Neural cell (in vitro differentiated cells): ENCODE measurements at regions not wholly inside any gene's neighbourhood (a gene's known extent, or its start where the extent isn't known, plus 50 kb on each side); places are given as distances from the start of the nearest gene placed in this dataset.

ENCODE experiments used
- H2AFZ ChIP-seq: fragments of 200-600, 300-800 bp; sonication (generic), shearing (Covaris generic); 2 replicates; pipeline ENCODE4 v1.6.0; 2014; ENCODE audit warnings: low read depth, mild to moderate bottlenecking, antibody characterized with exemption, low read length, moderate library complexity
- H3F3A ChIP-seq: fragments of 200-600 bp; shearing (Covaris generic); 2 replicates; pipeline ENCODE4 v1.6.1; 2016; ENCODE audit warnings: mild to moderate bottlenecking, moderate library complexity, mixed read lengths, antibody characterized with exemption, low read length; ENCODE audit not compliant: insufficient read depth, poor library complexity, severe bottlenecking
- H3K27ac ChIP-seq: fragments of 200-600, 300-800 bp; sonication (generic), shearing (Covaris generic); 2 replicates; pipeline ENCODE4 v1.5.1; 2014; ENCODE audit warnings: mild to moderate bottlenecking, low read length, moderate library complexity
- H3K27me3 ChIP-seq: fragments of 300-800, 200-600 bp; sonication (generic), shearing (Covaris generic); 2 replicates; pipeline ENCODE4 v1.6.0; 2014; ENCODE audit warnings: mild to moderate bottlenecking, low read depth, low read length, moderate library complexity; ENCODE audit not compliant: insufficient read depth
- H3K36me3 ChIP-seq: fragments of 300-800, 200-600 bp; sonication (generic), shearing (Covaris generic); 2 replicates; pipeline ENCODE4 v1.5.1; 2014; ENCODE audit warnings: mild to moderate bottlenecking, antibody characterized with exemption, low read length, moderate library complexity; ENCODE audit not compliant: insufficient read depth
- H3K4me2 ChIP-seq: fragments of 300-800, 200-600 bp; sonication (generic), shearing (Covaris generic); 2 replicates; pipeline ENCODE4 v1.6.0; 2014; ENCODE audit warnings: mild to moderate bottlenecking, low read length
- H3K4me3 ChIP-seq: fragments of 300-800, 200-600 bp; sonication (generic), shearing (Covaris generic); 2 replicates; pipeline ENCODE4 v1.5.1; 2014; ENCODE audit warnings: mild to moderate bottlenecking, low read length, moderate library complexity
- H3K79me2 ChIP-seq: fragments of 200-600 bp; shearing (Covaris generic); replicated peaks from 2 replicates; pipeline ENCODE4 v1.6.0; 2014; ENCODE audit warnings: mild to moderate bottlenecking, low read length, moderate library complexity; ENCODE audit not compliant: insufficient read depth
- H3K9ac ChIP-seq: fragments of 300-800, 200-600 bp; sonication (generic), shearing (Covaris generic); 2 replicates; pipeline ENCODE4 v1.6.1; 2016; ENCODE audit warnings: mild to moderate bottlenecking, low read length, mixed read lengths
- H3K9me2 ChIP-seq: fragments of 200-600 bp; shearing (Covaris generic); 2 replicates; pipeline ENCODE4 v1.6.1; 2016; ENCODE audit warnings: mild to moderate bottlenecking, low read length, mixed read lengths; ENCODE audit not compliant: insufficient read depth
- H3K9me3 ChIP-seq: fragments of 200-600, 300-800 bp; sonication (generic), shearing (Covaris generic); 2 replicates; pipeline ENCODE4 v1.6.1; 2016; ENCODE audit warnings: mild to moderate bottlenecking, mixed run types, low read length, moderate library complexity, mixed read lengths
- H4K20me1 ChIP-seq: fragments of 200-600 bp; shearing (Covaris generic); 2 replicates; pipeline ENCODE4 v1.6.1; 2016; ENCODE audit warnings: mild to moderate bottlenecking, mixed run types; ENCODE audit not compliant: insufficient read depth
- EP300 ChIP-seq: fragments of 450-650 bp; conservative IDR thresholded peaks from 2 replicates; pipeline ENCODE4 v1.6.1; 2014; ENCODE audit warnings: antibody characterized with exemption, mild to moderate bottlenecking, moderate library complexity; ENCODE audit not compliant: poor library complexity, severe bottlenecking
- EZH2 ChIP-seq: fragments of 200-600, 300-800 bp; shearing (Covaris generic), sonication (generic); IDR thresholded peaks from 2 replicates; pipeline ENCODE4 v1.6.1; 2014; ENCODE audit warnings: antibody characterized with exemption, low read length, borderline replicate concordance, mild to moderate bottlenecking; ENCODE audit not compliant: insufficient read depth, poor library complexity, severe bottlenecking
- MXI1 ChIP-seq: fragments of 450-650 bp; conservative IDR thresholded peaks from 2 replicates; pipeline ENCODE4 v1.6.1; 2014; ENCODE audit warnings: antibody characterized with exemption, mild to moderate bottlenecking; ENCODE audit not compliant: poor library complexity, severe bottlenecking
- POLR2AphosphoS5 ChIP-seq: IDR thresholded peaks from 2 replicates; pipeline ENCODE4 v1.6.1; 2012
- RAD21 ChIP-seq: fragments of 450-650 bp; conservative IDR thresholded peaks from 2 replicates; pipeline ENCODE4 v1.6.1; 2014; ENCODE audit warnings: antibody characterized with exemption, mild to moderate bottlenecking, moderate library complexity
- SMC3 ChIP-seq: fragments of 450-650 bp; conservative IDR thresholded peaks from 2 replicates; pipeline ENCODE4 v1.6.1; 2014; ENCODE audit warnings: antibody characterized with exemption, mild to moderate bottlenecking, moderate library complexity; ENCODE audit not compliant: poor library complexity
- TAF1 ChIP-seq: IDR thresholded peaks from 2 replicates; pipeline ENCODE4 v1.6.1; 2012; ENCODE audit warnings: low read depth
- TF ChIP-seq, protein P1 (sequence below): IDR thresholded peaks from 2 replicates; pipeline ENCODE4 v1.6.1; 2012; ENCODE audit warnings: borderline replicate concordance
- TF ChIP-seq, protein P2 (sequence below): fragments of 450-650 bp; IDR thresholded peaks from 2 replicates; pipeline ENCODE4 v1.5.1; 2014; ENCODE audit warnings: antibody characterized with exemption, mild to moderate bottlenecking, moderate library complexity; ENCODE audit not compliant: poor library complexity, severe bottlenecking

DNA sequence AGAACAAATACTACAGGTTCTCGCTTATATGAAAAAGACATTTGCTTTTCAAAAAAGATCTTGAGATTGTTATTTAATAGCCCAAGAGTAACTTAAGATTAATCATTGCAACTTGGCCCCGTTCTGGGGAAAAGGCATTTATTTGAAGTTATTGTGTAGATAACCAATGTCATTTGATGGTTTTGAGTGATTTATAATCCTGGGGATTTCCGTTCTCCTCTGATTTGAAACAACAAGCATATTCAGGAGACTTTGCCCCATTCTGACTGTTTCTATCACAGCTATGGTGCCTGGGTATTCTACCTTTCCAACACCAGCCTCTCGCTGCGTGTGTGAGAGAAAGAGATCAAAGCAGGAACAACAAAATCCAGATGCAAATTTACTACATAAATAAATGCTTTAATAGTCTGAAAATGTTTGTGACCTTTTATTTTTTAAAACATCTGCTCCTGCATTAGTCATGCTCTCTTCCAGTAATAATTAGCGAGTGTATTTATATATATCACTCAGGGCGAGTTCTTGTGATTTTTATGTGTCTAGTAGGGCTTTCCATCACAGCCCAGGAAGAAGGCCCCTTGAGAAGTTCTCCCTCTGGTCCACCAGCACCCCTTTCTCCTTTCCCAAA, 197.9 kb upstream of the FOXQ1 start:
- Histone ChIP-seq H3K9ac (no peak overlapping the region), H3K27me3 (no peaks in the 10 kb centered on the region), H4K20me1 (no peaks in the 10 kb centered on the region), H3K4me2 (no peak overlapping the region), H3K36me3 (no peaks in the 10 kb centered on the region), H2AFZ (no peak overlapping the region), H3K79me2 (no peaks in the 10 kb centered on the region), H3K9me3 (no peaks in the 10 kb centered on the region), H3K9me2 (no peaks in the 10 kb centered on the region), H3K4me3 (no peak overlapping the region), H3K27ac (no peak overlapping the region), H3F3A (no peaks in the 10 kb centered on the region)
- no peak for TF ChIP-seq EP300
- no peak for TF ChIP-seq EZH2
- TF ChIP-seq SMC3 = no peak
- TF ChIP-seq, protein P1, sequence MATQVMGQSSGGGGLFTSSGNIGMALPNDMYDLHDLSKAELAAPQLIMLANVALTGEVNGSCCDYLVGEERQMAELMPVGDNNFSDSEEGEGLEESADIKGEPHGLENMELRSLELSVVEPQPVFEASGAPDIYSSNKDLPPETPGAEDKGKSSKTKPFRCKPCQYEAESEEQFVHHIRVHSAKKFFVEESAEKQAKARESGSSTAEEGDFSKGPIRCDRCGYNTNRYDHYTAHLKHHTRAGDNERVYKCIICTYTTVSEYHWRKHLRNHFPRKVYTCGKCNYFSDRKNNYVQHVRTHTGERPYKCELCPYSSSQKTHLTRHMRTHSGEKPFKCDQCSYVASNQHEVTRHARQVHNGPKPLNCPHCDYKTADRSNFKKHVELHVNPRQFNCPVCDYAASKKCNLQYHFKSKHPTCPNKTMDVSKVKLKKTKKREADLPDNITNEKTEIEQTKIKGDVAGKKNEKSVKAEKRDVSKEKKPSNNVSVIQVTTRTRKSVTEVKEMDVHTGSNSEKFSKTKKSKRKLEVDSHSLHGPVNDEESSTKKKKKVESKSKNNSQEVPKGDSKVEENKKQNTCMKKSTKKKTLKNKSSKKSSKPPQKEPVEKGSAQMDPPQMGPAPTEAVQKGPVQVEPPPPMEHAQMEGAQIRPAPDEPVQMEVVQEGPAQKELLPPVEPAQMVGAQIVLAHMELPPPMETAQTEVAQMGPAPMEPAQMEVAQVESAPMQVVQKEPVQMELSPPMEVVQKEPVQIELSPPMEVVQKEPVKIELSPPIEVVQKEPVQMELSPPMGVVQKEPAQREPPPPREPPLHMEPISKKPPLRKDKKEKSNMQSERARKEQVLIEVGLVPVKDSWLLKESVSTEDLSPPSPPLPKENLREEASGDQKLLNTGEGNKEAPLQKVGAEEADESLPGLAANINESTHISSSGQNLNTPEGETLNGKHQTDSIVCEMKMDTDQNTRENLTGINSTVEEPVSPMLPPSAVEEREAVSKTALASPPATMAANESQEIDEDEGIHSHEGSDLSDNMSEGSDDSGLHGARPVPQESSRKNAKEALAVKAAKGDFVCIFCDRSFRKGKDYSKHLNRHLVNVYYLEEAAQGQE = no peak
- TF ChIP-seq TAF1 = no peak
- TF ChIP-seq RAD21 = no peak
- no peak for TF ChIP-seq POLR2AphosphoS5
- TF ChIP-seq, protein P2, sequence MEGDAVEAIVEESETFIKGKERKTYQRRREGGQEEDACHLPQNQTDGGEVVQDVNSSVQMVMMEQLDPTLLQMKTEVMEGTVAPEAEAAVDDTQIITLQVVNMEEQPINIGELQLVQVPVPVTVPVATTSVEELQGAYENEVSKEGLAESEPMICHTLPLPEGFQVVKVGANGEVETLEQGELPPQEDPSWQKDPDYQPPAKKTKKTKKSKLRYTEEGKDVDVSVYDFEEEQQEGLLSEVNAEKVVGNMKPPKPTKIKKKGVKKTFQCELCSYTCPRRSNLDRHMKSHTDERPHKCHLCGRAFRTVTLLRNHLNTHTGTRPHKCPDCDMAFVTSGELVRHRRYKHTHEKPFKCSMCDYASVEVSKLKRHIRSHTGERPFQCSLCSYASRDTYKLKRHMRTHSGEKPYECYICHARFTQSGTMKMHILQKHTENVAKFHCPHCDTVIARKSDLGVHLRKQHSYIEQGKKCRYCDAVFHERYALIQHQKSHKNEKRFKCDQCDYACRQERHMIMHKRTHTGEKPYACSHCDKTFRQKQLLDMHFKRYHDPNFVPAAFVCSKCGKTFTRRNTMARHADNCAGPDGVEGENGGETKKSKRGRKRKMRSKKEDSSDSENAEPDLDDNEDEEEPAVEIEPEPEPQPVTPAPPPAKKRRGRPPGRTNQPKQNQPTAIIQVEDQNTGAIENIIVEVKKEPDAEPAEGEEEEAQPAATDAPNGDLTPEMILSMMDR = no peak
- TF ChIP-seq MXI1 = no peak

DNA sequence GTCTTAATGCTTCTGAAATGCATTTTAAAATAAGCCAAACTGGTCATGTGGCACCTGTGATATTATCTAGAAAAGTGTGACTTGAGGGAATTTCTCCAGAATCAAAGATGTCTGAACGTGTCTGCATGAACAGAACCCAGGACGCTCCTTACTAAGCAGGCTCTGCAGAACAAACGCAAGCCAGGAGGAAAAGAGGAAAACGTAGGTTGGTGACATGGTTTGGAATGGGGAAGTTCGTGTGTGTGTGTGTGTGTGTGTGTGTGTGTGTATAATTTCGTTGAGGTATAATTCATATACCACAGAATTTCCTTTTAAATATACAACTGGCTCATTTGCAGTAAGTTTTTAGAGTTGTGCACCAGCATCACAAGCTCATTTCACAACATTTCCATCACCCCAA, 200.5 kb upstream of the FOXQ1 start:
- Histone ChIP-seq H3K9ac (no peak overlapping the region), H3K36me3 (no peaks in the 10 kb centered on the region), H3K9me2 (no peaks in the 10 kb centered on the region), H3K27ac (no peak overlapping the region), H3K27me3 (peaks cover 9% of the 10 kb centered on the region), H3F3A (no peaks in the 10 kb centered on the region), H3K79me2 (no peaks in the 10 kb centered on the region), H3K4me3 (no peak overlapping the region), H3K4me2 (no peak overlapping the region), H3K9me3 (no peaks in the 10 kb centered on the region), H4K20me1 (no peaks in the 10 kb centered on the region), H2AFZ (no peak overlapping the region)
- TF ChIP-seq TAF1 (no peak), EZH2 (no peak), EP300 (no peak), POLR2AphosphoS5 (no peak), MXI1 (no peak), RAD21 (no peak), SMC3 (no peak)
- TF ChIP-seq, protein P2 = no peak
- TF ChIP-seq, protein P1 = no peak
